ENCODE measurements at regions not wholly inside any gene's neighbourhood (a gene's known extent, or its start where the extent isn't known, plus 50 kb on each side); places are given as distances from the start of the nearest gene placed in this dataset.

DNA sequence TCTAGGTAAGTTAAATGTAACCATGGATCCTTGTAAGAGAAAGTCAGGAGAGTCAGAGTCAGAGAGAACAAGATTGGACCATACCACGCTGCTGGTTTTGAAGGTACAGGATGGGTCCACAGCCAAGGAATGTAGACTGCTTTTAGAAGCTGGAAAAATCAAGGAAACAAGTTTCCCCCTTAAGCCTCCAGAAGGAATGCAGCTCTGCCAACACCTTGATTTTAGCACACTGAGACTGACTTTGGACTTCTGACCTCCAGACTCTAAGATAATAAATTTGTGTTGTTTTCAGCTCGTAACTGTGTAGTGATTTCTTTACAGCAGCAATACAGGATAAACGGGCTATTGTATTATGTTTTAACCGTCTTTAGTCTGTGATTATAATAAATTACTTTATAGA, 108.0 kb upstream of the USP38 start:
- no peaks in the 10 kb centered on the region for H3K79me1 ChIP-seq (ENCODE audit: low read depth, low read length)
- H3K9ac ChIP-seq (ENCODE audit: low read depth, low read length, poor library complexity): no peak overlapping the region
- H3K36me3 ChIP-seq (replicated peaks in 1 of 2; ENCODE audit: control insufficient read depth in 2 of 2, insufficient read depth in 2 of 2, low read length in 2 of 2): no peaks in the 10 kb centered on the region
- WGBS, 2 donors (ENCODE audit: extremely low coverage in 2 of 2, insufficient read length in 2 of 2, insufficient replicate concordance in 1 of 2): no CpG with 5 or more reads among the region's 4 CpGs
- no peak overlapping the region for H3K18ac ChIP-seq (ENCODE audit: low read length)
- no peak overlapping the region for H2AK5ac ChIP-seq (ENCODE audit: low read depth, low read length)
- no peak overlapping the region for H3K14ac ChIP-seq (ENCODE audit: low read length)
- no peaks in the 10 kb centered on the region for H3K9me3 ChIP-seq (replicated peaks in 1 of 2; ENCODE audit: control insufficient read depth in 2 of 2, insufficient read depth in 1 of 2, low read depth in 1 of 2, low read length in 2 of 2)
- no peak for DNase-seq (ENCODE audit: low spot score)
- H2BK120ac ChIP-seq (ENCODE audit: low read depth, low read length): no peak overlapping the region
- no peak overlapping the region for H2BK5ac ChIP-seq (ENCODE audit: low read length)
- H3K4ac ChIP-seq (ENCODE audit: low read length): no peak overlapping the region
- no peak overlapping the region for H3K27ac ChIP-seq (replicated peaks; ENCODE audit: low read length)
- no peak overlapping the region for H2BK15ac ChIP-seq (ENCODE audit: low read length)
- H2AFZ ChIP-seq (ENCODE audit: low read length): no peak overlapping the region
- H3K4me2 ChIP-seq (ENCODE audit: insufficient read depth, low read length, poor library complexity, severe bottlenecking): no peak overlapping the region
- H2BK12ac ChIP-seq (ENCODE audit: low read length): no peak overlapping the region
- H3K23ac ChIP-seq (ENCODE audit: low read depth, low read length, poor library complexity): no peak overlapping the region
- no peak overlapping the region for H3K4me3 ChIP-seq (ENCODE audit: low read length in 2 of 2)
- no peak overlapping the region for H4K8ac ChIP-seq (ENCODE audit: low read depth, low read length)
- no peaks in the 10 kb centered on the region for H3K4me1 ChIP-seq (ENCODE audit: control insufficient read depth in 2 of 2, insufficient read depth in 1 of 2, low read depth in 1 of 2, low read length in 2 of 2)
- H3K27me3 ChIP-seq (ENCODE audit: control insufficient read depth in 3 of 3, insufficient read depth in 3 of 3, low read depth in 1 of 3, low read length in 3 of 3): no peaks in the 10 kb centered on the region
- H4K91ac ChIP-seq (ENCODE audit: low read depth, low read length, poor library complexity): no peak overlapping the region

DNA sequence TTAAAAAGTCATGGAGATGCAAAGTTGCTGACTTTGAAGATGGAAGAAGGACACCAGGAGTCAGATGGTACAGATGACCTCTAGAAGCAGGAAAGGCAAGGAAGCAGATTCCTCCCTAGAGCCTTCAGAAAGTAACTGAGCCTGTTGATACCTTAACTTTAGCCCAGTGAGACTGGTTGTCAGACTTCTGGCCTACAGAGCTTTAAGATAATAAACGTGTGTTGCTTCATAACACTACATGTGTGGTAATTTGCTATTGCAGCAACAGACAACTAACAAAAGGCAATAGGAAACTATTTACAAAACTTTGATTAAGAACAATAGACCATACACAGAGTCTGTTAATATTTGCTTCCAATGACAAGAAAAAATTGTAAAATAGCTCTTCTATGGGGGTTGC, 102.0 kb upstream of the USP38 start:
- no peak overlapping the region for H3K4me2 ChIP-seq (ENCODE audit: insufficient read depth, low read length, poor library complexity, severe bottlenecking)
- no peak overlapping the region for H2BK5ac ChIP-seq (ENCODE audit: low read length)
- no peaks in the 10 kb centered on the region for H3K27me3 ChIP-seq (ENCODE audit: control insufficient read depth in 3 of 3, insufficient read depth in 3 of 3, low read depth in 1 of 3, low read length in 3 of 3)
- H3K4me3 ChIP-seq (ENCODE audit: low read length in 2 of 2): no peak overlapping the region
- H2BK120ac ChIP-seq (ENCODE audit: low read depth, low read length): no peak overlapping the region
- H3K4ac ChIP-seq (ENCODE audit: low read length): no peak overlapping the region
- H2BK15ac ChIP-seq (ENCODE audit: low read length): no peak overlapping the region
- H3K9ac ChIP-seq (ENCODE audit: low read depth, low read length, poor library complexity): no peak overlapping the region
- no peak overlapping the region for H2AK5ac ChIP-seq (ENCODE audit: low read depth, low read length)
- no peak for DNase-seq (ENCODE audit: low spot score)
- H2BK12ac ChIP-seq (ENCODE audit: low read length): no peak overlapping the region
- H4K8ac ChIP-seq (ENCODE audit: low read depth, low read length): no peak overlapping the region
- no peak overlapping the region for H3K23ac ChIP-seq (ENCODE audit: low read depth, low read length, poor library complexity)
- no peaks in the 10 kb centered on the region for H3K9me3 ChIP-seq (replicated peaks in 1 of 2; ENCODE audit: control insufficient read depth in 2 of 2, insufficient read depth in 1 of 2, low read depth in 1 of 2, low read length in 2 of 2)
- whole genome bisulfite sequencing, 2 donors (ENCODE audit: extremely low coverage in 2 of 2, insufficient read length in 2 of 2, insufficient replicate concordance in 1 of 2): no CpG with 5 or more reads among the region's 1 CpG
- H3K36me3 ChIP-seq (replicated peaks in 1 of 2; ENCODE audit: control insufficient read depth in 2 of 2, insufficient read depth in 2 of 2, low read length in 2 of 2): no peaks in the 10 kb centered on the region
- H3K18ac ChIP-seq (ENCODE audit: low read length): no peak overlapping the region
- H4K91ac ChIP-seq (ENCODE audit: low read depth, low read length, poor library complexity): no peak overlapping the region
- H3K4me1 ChIP-seq (ENCODE audit: control insufficient read depth in 2 of 2, insufficient read depth in 1 of 2, low read depth in 1 of 2, low read length in 2 of 2): peaks cover 0 to 4% of the 10 kb centered on the region in 2 donors
- H3K27ac ChIP-seq (replicated peaks; ENCODE audit: low read length): no peak overlapping the region
- H3K14ac ChIP-seq (ENCODE audit: low read length): no peak overlapping the region
- H3K79me1 ChIP-seq (ENCODE audit: low read depth, low read length): no peaks in the 10 kb centered on the region
- no peak overlapping the region for H2AFZ ChIP-seq (ENCODE audit: low read length)

DNA sequence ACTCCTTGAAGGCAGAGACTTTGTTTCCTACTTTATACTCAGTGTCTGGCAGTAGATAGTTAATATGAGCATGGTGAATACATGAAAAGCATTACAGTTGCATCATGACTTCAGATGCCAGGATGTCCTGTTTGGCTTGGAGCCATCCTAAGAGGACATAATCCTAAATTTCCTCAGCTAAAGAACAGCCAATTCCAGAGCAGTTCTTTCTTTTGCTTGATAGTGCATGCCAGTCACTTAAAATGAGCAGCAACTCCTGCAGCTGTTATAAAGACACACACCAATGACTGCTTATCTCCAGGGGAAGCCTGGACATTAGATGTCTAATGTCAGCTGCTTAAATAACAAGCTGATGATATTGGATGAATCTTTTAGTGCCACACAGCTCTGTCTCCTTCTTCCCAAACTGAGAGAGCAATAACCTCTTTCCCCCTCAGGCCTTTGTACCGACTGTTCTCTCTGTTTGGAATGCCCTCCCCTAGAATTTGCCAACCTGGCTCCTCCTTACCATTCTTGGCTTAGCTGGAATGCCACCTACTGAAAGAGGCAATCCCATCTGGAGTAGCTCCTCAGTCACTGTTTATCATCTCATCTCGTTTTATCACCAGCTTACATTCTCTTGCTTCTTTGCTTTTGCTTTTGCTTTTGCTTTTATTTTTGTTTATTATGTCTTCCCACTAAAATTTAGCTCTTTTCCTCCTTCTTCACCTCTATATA, 100.8 kb upstream of the USP38 start:
- Histone ChIP-seq H2BK15ac (ENCODE audit: low read length) (no peak overlapping the region), H4K8ac (ENCODE audit: low read depth, low read length) (no peak overlapping the region), H3K4me2 (ENCODE audit: insufficient read depth, low read length, poor library complexity, severe bottlenecking) (no peak overlapping the region), H2BK5ac (ENCODE audit: low read length) (no peak overlapping the region), H3K9me3 (replicated peaks in 1 of 2; ENCODE audit: control insufficient read depth in 2 of 2, insufficient read depth in 1 of 2, low read depth in 1 of 2, low read length in 2 of 2) (no peaks in the 10 kb centered on the region), H2AFZ (ENCODE audit: low read length) (no peak overlapping the region), H3K4ac (ENCODE audit: low read length) (no peak overlapping the region), H3K36me3 (replicated peaks in 1 of 2; ENCODE audit: control insufficient read depth in 2 of 2, insufficient read depth in 2 of 2, low read length in 2 of 2) (no peaks in the 10 kb centered on the region), H3K14ac (ENCODE audit: low read length) (no peak overlapping the region), H3K4me3 (ENCODE audit: low read length in 2 of 2) (no peak overlapping the region), H2BK120ac (ENCODE audit: low read depth, low read length) (no peak overlapping the region), H2BK12ac (ENCODE audit: low read length) (no peak overlapping the region), H2AK5ac (ENCODE audit: low read depth, low read length) (no peak overlapping the region), H4K91ac (ENCODE audit: low read depth, low read length, poor library complexity) (no peak overlapping the region), H3K9ac (ENCODE audit: low read depth, low read length, poor library complexity) (no peak overlapping the region), H3K23ac (ENCODE audit: low read depth, low read length, poor library complexity) (no peak overlapping the region), H3K18ac (ENCODE audit: low read length) (no peak overlapping the region), H3K27ac (replicated peaks; ENCODE audit: low read length) (no peak overlapping the region), H3K27me3 (ENCODE audit: control insufficient read depth in 3 of 3, insufficient read depth in 3 of 3, low read depth in 1 of 3, low read length in 3 of 3) (no peaks in the 10 kb centered on the region), H3K79me1 (ENCODE audit: low read depth, low read length) (no peaks in the 10 kb centered on the region), H3K4me1 (ENCODE audit: control insufficient read depth in 2 of 2, insufficient read depth in 1 of 2, low read depth in 1 of 2, low read length in 2 of 2) (peaks cover 0 to 4% of the 10 kb centered on the region in 2 donors)
- DNase-seq (ENCODE audit: low spot score): no peak
- no CpG with 5 or more reads among the region's 2 CpGs for WGBS, 2 donors (ENCODE audit: extremely low coverage in 2 of 2, insufficient read length in 2 of 2, insufficient replicate concordance in 1 of 2)

DNA sequence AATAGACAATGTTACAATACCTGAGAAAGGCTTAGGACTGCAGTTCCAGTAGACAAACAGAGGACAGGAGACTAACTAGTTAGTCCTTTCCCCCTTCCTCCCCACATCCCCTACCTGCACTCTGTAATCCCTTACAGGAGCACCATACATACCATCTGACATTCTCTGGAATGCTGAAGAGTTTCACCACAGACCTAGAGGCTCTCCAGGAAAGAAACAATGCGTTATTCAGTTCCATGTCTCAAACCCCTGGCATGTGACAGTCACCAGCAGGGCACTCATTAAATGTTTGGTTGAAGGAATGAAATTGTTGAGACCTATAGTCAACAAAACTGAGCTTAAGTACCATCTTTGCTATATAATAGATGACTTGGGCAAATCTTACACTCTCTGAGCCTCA, 100.2 kb upstream of the USP38 start:
- H3K23ac ChIP-seq (ENCODE audit: low read depth, low read length, poor library complexity): no peak overlapping the region
- no peak for DNase-seq (ENCODE audit: low spot score)
- H3K9me3 ChIP-seq (replicated peaks in 1 of 2; ENCODE audit: control insufficient read depth in 2 of 2, insufficient read depth in 1 of 2, low read depth in 1 of 2, low read length in 2 of 2): no peaks in the 10 kb centered on the region
- H3K14ac ChIP-seq (ENCODE audit: low read length): no peak overlapping the region
- WGBS, 2 donors (ENCODE audit: extremely low coverage in 2 of 2, insufficient read length in 2 of 2, insufficient replicate concordance in 1 of 2): no CpG with 5 or more reads among the region's 1 CpG
- no peak overlapping the region for H3K4ac ChIP-seq (ENCODE audit: low read length)
- H3K9ac ChIP-seq (ENCODE audit: low read depth, low read length, poor library complexity): no peak overlapping the region
- H3K79me1 ChIP-seq (ENCODE audit: low read depth, low read length): no peaks in the 10 kb centered on the region
- H2AFZ ChIP-seq (ENCODE audit: low read length): no peak overlapping the region
- H2BK15ac ChIP-seq (ENCODE audit: low read length): no peak overlapping the region
- H2BK5ac ChIP-seq (ENCODE audit: low read length): no peak overlapping the region
- H3K27ac ChIP-seq (replicated peaks; ENCODE audit: low read length): no peak overlapping the region
- H2BK120ac ChIP-seq (ENCODE audit: low read depth, low read length): no peak overlapping the region
- H3K4me3 ChIP-seq (ENCODE audit: low read length in 2 of 2): no peak overlapping the region
- H3K18ac ChIP-seq (ENCODE audit: low read length): no peak overlapping the region
- no peak overlapping the region for H2BK12ac ChIP-seq (ENCODE audit: low read length)
- no peaks in the 10 kb centered on the region for H3K36me3 ChIP-seq (replicated peaks in 1 of 2; ENCODE audit: control insufficient read depth in 2 of 2, insufficient read depth in 2 of 2, low read length in 2 of 2)
- H2AK5ac ChIP-seq (ENCODE audit: low read depth, low read length): no peak overlapping the region
- no peak overlapping the region for H4K8ac ChIP-seq (ENCODE audit: low read depth, low read length)
- peak overlapping the region; percentile 11 for H3K4me2 ChIP-seq (ENCODE audit: insufficient read depth, low read length, poor library complexity, severe bottlenecking)
- H4K91ac ChIP-seq (ENCODE audit: low read depth, low read length, poor library complexity): no peak overlapping the region
- no peaks in the 10 kb centered on the region for H3K27me3 ChIP-seq (ENCODE audit: control insufficient read depth in 3 of 3, insufficient read depth in 3 of 3, low read depth in 1 of 3, low read length in 3 of 3)
- H3K4me1 ChIP-seq (ENCODE audit: control insufficient read depth in 2 of 2, insufficient read depth in 1 of 2, low read depth in 1 of 2, low read length in 2 of 2): peaks cover 0 to 4% of the 10 kb centered on the region in 2 donors

Measured in neuronal stem cell (in vitro differentiated cells).